DMS53 treated with DMSO at 0.1 percent for 48 hours (cell line): ENCODE measurements at regions not wholly inside any gene's neighbourhood (a gene's known extent, or its start where the extent isn't known, plus 50 kb on each side); places are given as distances from the start of the nearest gene placed in this dataset.

Experiments used
- DNase-seq: peaks from one replicate; lab custom pipeline; 2025; ENCODE audit not compliant: unreplicated experiment; lab: John Stamatoyannopoulos, UW

DNA sequence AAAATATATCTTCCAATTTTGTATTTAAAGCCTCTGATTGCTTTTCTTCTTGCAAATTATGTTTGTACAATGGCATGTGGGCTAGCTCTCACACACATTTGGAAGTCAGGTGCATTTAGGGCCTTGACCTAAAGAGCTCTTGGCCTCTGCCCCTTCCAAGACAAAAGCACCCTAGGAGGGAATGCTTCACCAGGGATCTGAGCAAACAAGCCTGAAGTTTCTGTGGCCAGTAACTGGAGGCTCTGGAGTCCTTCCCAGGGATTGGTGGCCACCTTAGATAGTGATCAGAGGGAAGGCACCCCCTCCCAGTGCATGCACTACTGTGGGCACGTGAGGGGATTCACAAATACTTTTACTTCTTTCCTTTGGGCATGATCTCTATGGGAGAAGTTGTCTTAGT is 60.3 kb upstream of the DIPK2B start:
- no peak for DNase-seq

- no peak for DNase-seq
Measured at GRCh38 chrX:45258731-45259402, 58.2 kb upstream of the DIPK2B start.
